Panc1 (cell line): ENCODE measurements at regions not wholly inside any gene's neighbourhood (a gene's known extent, or its start where the extent isn't known, plus 50 kb on each side); places are given as distances from the start of the nearest gene placed in this dataset.

Experiments used
- CTCF ChIP-seq: fragments of 450-650 bp; IDR thresholded peaks from 2 replicates; pipeline ENCODE4 v1.5.1; 2017; ENCODE audit warnings: mild to moderate bottlenecking
- POLR2AphosphoS5 ChIP-seq: IDR thresholded peaks from 2 replicates; pipeline ENCODE4 v1.6.1; 2012; ENCODE audit warnings: mild to moderate bottlenecking, low read depth, low read length, moderate library complexity
- TCF7L2 ChIP-seq: IDR thresholded peaks from 2 replicates; pipeline ENCODE4 v1.6.1; 2011; ENCODE audit warnings: mild to moderate bottlenecking, low read depth, low read length, inconsistent platforms
- TF ChIP-seq, protein P1 (sequence below), 2 experiments: IDR thresholded peaks; 2 replicates each; pipeline ENCODE4 v1.6.1; 2011 to 2012; ENCODE audit warnings: low read depth in 2 of 2, control low read depth in 1 of 2, low read length in 1 of 2, mild to moderate bottlenecking in 1 of 2, moderate library complexity in 1 of 2; ENCODE audit not compliant: insufficient read depth in 1 of 2

GRCh38 chr17:5825717-5826330 is 241.5 kb upstream of the NLRP1 start:
- TF ChIP-seq TCF7L2 = no peak
- TF ChIP-seq CTCF = no peak
- no peak for TF ChIP-seq POLR2AphosphoS5
- TF ChIP-seq, protein P1, sequence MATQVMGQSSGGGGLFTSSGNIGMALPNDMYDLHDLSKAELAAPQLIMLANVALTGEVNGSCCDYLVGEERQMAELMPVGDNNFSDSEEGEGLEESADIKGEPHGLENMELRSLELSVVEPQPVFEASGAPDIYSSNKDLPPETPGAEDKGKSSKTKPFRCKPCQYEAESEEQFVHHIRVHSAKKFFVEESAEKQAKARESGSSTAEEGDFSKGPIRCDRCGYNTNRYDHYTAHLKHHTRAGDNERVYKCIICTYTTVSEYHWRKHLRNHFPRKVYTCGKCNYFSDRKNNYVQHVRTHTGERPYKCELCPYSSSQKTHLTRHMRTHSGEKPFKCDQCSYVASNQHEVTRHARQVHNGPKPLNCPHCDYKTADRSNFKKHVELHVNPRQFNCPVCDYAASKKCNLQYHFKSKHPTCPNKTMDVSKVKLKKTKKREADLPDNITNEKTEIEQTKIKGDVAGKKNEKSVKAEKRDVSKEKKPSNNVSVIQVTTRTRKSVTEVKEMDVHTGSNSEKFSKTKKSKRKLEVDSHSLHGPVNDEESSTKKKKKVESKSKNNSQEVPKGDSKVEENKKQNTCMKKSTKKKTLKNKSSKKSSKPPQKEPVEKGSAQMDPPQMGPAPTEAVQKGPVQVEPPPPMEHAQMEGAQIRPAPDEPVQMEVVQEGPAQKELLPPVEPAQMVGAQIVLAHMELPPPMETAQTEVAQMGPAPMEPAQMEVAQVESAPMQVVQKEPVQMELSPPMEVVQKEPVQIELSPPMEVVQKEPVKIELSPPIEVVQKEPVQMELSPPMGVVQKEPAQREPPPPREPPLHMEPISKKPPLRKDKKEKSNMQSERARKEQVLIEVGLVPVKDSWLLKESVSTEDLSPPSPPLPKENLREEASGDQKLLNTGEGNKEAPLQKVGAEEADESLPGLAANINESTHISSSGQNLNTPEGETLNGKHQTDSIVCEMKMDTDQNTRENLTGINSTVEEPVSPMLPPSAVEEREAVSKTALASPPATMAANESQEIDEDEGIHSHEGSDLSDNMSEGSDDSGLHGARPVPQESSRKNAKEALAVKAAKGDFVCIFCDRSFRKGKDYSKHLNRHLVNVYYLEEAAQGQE (IDR thresholded peaks at IDR 0.05; ENCODE audit: insufficient read depth in 1 of 2, low read depth in 2 of 2, low read length in 1 of 2) = no peak
